Ishikawa (cell line): ENCODE measurements at regions not wholly inside any gene's neighbourhood (a gene's known extent, or its start where the extent isn't known, plus 50 kb on each side); places are given as distances from the start of the nearest gene placed in this dataset.

ENCODE experiments used
- CEBPB ChIP-seq: IDR thresholded peaks from 2 replicates; pipeline ENCODE4 v1.6.1; 2012
- EGR1 ChIP-seq: IDR thresholded peaks from 2 replicates; pipeline ENCODE4 v1.6.1; 2012
- EP300 ChIP-seq: IDR thresholded peaks from 2 replicates; pipeline ENCODE4 v1.6.1; 2012; ENCODE audit warnings: borderline replicate concordance
- FOXM1 ChIP-seq: IDR thresholded peaks from 2 replicates; pipeline ENCODE4 v1.6.1; 2012; ENCODE audit warnings: low read depth, borderline replicate concordance
- NFIC ChIP-seq: IDR thresholded peaks from 2 replicates; pipeline ENCODE4 v1.6.1; 2012
- RAD21 ChIP-seq: IDR thresholded peaks from 2 replicates; pipeline ENCODE4 v1.6.1; 2012; ENCODE audit warnings: low read depth
- TAF1 ChIP-seq: IDR thresholded peaks from 2 replicates; pipeline ENCODE4 v1.6.1; 2012; ENCODE audit warnings: low read depth, mild to moderate bottlenecking
- TEAD4 ChIP-seq: IDR thresholded peaks from 2 replicates; pipeline ENCODE4 v1.6.1; 2012
- YY1 ChIP-seq: IDR thresholded peaks from 2 replicates; pipeline ENCODE4 v1.6.1; 2012; ENCODE audit warnings: low read depth
- TF ChIP-seq, protein P1 (sequence below): IDR thresholded peaks from 2 replicates; pipeline ENCODE4 v1.6.1; 2012; ENCODE audit warnings: low read depth, mild to moderate bottlenecking
- TF ChIP-seq, protein P2 (sequence below): IDR thresholded peaks from 2 replicates; pipeline ENCODE4 v1.6.1; 2012

DNA sequence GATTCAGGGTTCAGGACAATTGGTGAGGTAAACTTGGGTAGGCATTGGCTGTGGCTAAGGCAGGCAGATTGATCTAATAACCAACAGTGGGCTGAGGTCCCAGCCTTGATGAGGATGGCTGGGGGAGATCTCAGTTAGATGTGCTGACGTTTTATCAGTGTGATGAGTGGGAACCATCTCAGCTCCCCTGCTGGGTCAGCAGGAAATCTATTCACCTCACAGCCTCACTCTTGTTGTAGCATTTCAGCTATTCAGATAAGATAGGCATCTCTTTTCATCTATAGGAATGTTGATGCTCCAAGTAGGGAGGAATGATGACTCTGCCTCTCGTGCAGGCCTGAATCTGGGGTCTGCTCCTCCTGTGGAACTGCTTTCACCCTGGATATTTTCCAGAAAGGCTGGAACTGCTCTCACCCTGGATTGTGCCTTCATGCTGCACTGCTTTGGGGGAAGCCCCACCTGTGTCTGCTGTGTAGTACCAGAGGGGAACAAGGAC is 973.7 kb downstream of the NSUN3 start:
- TF ChIP-seq FOXM1 (no peak), TAF1 (no peak), YY1 (no peak), EGR1 (no peak), TEAD4 (no peak), CEBPB (no peak), NFIC (no peak), EP300 (no peak), RAD21 (no peak)
- TF ChIP-seq, protein P1, sequence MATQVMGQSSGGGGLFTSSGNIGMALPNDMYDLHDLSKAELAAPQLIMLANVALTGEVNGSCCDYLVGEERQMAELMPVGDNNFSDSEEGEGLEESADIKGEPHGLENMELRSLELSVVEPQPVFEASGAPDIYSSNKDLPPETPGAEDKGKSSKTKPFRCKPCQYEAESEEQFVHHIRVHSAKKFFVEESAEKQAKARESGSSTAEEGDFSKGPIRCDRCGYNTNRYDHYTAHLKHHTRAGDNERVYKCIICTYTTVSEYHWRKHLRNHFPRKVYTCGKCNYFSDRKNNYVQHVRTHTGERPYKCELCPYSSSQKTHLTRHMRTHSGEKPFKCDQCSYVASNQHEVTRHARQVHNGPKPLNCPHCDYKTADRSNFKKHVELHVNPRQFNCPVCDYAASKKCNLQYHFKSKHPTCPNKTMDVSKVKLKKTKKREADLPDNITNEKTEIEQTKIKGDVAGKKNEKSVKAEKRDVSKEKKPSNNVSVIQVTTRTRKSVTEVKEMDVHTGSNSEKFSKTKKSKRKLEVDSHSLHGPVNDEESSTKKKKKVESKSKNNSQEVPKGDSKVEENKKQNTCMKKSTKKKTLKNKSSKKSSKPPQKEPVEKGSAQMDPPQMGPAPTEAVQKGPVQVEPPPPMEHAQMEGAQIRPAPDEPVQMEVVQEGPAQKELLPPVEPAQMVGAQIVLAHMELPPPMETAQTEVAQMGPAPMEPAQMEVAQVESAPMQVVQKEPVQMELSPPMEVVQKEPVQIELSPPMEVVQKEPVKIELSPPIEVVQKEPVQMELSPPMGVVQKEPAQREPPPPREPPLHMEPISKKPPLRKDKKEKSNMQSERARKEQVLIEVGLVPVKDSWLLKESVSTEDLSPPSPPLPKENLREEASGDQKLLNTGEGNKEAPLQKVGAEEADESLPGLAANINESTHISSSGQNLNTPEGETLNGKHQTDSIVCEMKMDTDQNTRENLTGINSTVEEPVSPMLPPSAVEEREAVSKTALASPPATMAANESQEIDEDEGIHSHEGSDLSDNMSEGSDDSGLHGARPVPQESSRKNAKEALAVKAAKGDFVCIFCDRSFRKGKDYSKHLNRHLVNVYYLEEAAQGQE: no peak
- TF ChIP-seq, protein P2, sequence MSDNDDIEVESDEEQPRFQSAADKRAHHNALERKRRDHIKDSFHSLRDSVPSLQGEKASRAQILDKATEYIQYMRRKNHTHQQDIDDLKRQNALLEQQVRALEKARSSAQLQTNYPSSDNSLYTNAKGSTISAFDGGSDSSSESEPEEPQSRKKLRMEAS: no peak
